ENCODE measurements at regions not wholly inside any gene's neighbourhood (a gene's known extent, or its start where the extent isn't known, plus 50 kb on each side); places are given as distances from the start of the nearest gene placed in this dataset.

GRCh38 chr5:58114324-58114723 lies 345.6 kb downstream of the PLK2 start:
- Mint-ChIP-seq H3K4me1 (ENCODE audit: low read depth) (peaks cover 14% of the 10 kb centered on the region), H3K27ac (no peak overlapping the region), H3K4me3 (ENCODE audit: low read depth) (no peak overlapping the region)

DNA sequence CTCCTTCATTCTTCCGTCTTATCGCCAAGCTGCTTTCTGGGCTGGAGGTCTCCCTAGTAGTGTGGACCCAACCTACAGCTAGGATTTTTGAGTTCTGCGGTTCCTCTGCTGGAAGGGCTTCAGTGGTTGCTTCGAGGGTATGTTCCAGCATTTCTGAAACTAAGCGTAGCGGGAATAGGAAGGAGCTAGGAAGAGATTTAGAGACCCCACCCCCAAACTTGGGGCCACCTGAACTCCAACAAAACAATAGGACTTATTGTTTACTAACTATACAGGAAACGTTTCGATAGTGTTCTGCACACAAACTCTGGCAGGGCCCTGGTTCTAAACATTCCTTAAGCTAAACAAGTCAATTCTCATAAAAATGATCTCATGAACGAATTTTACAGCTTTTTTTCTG lies 346.7 kb downstream of the PLK2 start:
- TF ChIP-seq CTCF (IDR thresholded peaks at IDR 0.05; ENCODE audit: unreplicated experiment) = no peak
- H3K9me3 Mint-ChIP-seq (ENCODE audit: low read depth) = peaks cover 3% of the 10 kb centered on the region
- H3K36me3 Mint-ChIP-seq (ENCODE audit: insufficient read depth) = no peaks in the 10 kb centered on the region
- DNase-seq (ENCODE audit: low spot score, unreplicated experiment) = no peak
- H3K4me1 Mint-ChIP-seq (ENCODE audit: low read depth) = peaks cover 13% of the 10 kb centered on the region
- H3K4me3 Mint-ChIP-seq (ENCODE audit: low read depth) = no peak overlapping the region
- no peaks in the 10 kb centered on the region for H3K27me3 Mint-ChIP-seq
- no peak overlapping the region for H3K27ac Mint-ChIP-seq

More at GRCh38 chr5:58114324-58114723, 345.6 kb downstream of the PLK2 start:
- H3K27me3 Mint-ChIP-seq = no peaks in the 10 kb centered on the region
- no peaks in the 10 kb centered on the region for H3K36me3 Mint-ChIP-seq (ENCODE audit: insufficient read depth)
- DNase-seq (ENCODE audit: low spot score, unreplicated experiment) = no peak
- TF ChIP-seq CTCF (IDR thresholded peaks at IDR 0.05; ENCODE audit: unreplicated experiment) = no peak
- H3K9me3 Mint-ChIP-seq (ENCODE audit: low read depth) = peaks cover 3% of the 10 kb centered on the region

GRCh38 chr5:58108511-58108910 lies 351.4 kb downstream of the PLK2 start:
- H3K27me3 Mint-ChIP-seq = no peaks in the 10 kb centered on the region
- no peak for TF ChIP-seq CTCF (IDR thresholded peaks at IDR 0.05; ENCODE audit: unreplicated experiment)
- H3K4me1 Mint-ChIP-seq (ENCODE audit: low read depth) = no peaks in the 10 kb centered on the region
- H3K27ac Mint-ChIP-seq = no peak overlapping the region
- DNase-seq (ENCODE audit: low spot score, unreplicated experiment) = no peak
- no peak overlapping the region for H3K4me3 Mint-ChIP-seq (ENCODE audit: low read depth)
- H3K36me3 Mint-ChIP-seq (ENCODE audit: insufficient read depth) = no peaks in the 10 kb centered on the region
- peaks cover 4% of the 10 kb centered on the region for H3K9me3 Mint-ChIP-seq (ENCODE audit: low read depth)

DNA sequence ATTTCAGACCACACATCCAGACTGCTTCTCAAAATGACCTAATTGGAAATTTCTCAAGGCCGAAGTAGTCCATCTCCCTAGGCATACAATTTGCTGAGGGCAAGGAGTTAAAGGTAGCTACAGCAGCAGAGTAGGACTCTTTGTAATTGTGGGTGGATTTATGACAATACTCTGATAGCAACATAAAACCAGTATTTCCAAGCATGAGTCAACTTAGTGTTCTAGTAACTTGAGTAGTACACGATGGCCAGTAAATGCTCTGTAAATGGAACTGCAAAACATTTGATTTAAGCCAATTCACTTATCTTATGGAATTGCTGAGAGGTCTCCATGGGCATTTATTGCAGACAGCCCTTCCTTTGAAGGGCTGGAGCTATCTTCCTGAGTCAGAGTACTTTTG lies 352.2 kb downstream of the PLK2 start:
- H3K27me3 Mint-ChIP-seq = no peaks in the 10 kb centered on the region
- no peak for DNase-seq (ENCODE audit: low spot score, unreplicated experiment)
- H3K27ac Mint-ChIP-seq = no peak overlapping the region
- no peaks in the 10 kb centered on the region for H3K36me3 Mint-ChIP-seq (ENCODE audit: insufficient read depth)
- no peak for TF ChIP-seq CTCF (IDR thresholded peaks at IDR 0.05; ENCODE audit: unreplicated experiment)
- H3K4me3 Mint-ChIP-seq (ENCODE audit: low read depth) = no peak overlapping the region
- no peaks in the 10 kb centered on the region for H3K4me1 Mint-ChIP-seq (ENCODE audit: low read depth)
- H3K9me3 Mint-ChIP-seq (ENCODE audit: low read depth) = peaks cover 4% of the 10 kb centered on the region

DNA sequence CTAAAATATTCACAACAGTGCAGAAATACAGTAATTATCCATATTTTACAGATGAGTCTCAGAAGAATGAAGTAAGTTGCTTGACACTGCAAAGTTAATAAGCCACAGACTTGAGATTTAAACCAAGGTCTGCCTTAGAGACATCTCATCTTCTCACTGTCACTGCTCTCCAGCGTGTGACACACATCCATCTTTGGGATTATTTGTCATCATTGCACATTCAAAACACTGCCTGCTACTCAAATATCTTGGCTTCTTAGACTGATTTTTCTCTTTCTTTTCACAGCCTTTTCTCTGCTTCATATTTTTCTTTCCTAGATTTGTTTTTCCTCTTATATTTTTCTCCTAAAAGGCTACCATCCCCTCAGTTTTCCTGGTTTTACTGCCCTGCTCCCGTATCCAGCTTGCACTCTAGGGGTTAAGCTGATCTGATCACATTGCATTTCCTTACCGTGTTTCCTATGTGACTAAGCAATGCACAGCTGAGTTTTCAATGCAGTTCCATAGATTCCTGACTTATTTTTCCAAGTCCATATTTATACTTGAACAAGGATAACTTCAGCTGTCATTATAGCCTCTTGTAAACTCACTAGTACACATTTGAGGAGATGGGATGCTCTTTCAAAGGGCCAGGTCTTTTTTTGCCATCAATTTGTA lies 353.0 kb downstream of the PLK2 start:
- DNase-seq (ENCODE audit: low spot score, unreplicated experiment) = no peak
- H3K4me3 Mint-ChIP-seq (ENCODE audit: low read depth) = no peak overlapping the region
- H3K4me1 Mint-ChIP-seq (ENCODE audit: low read depth) = no peaks in the 10 kb centered on the region
- no peak for TF ChIP-seq CTCF (IDR thresholded peaks at IDR 0.05; ENCODE audit: unreplicated experiment)
- H3K9me3 Mint-ChIP-seq (ENCODE audit: low read depth) = peaks cover 6% of the 10 kb centered on the region
- H3K27ac Mint-ChIP-seq = no peak overlapping the region
- no peaks in the 10 kb centered on the region for H3K27me3 Mint-ChIP-seq
- H3K36me3 Mint-ChIP-seq (ENCODE audit: insufficient read depth) = no peaks in the 10 kb centered on the region
